KMS-11 (cell line): ENCODE measurements at regions not wholly inside any gene's neighbourhood (a gene's known extent, or its start where the extent isn't known, plus 50 kb on each side); places are given as distances from the start of the nearest gene placed in this dataset.
A peak's percentile ranks its signal among the peaks of the same experiment; 100 is the strongest.

Experiments
- H2AFZ ChIP-seq: fragments of 200-600 bp; sonication (generic); 2 replicates; pipeline ENCODE4 v1.6.1; 2016; ENCODE audit warnings: antibody characterized with exemption, mixed run types, low read depth
- H3K27ac ChIP-seq: fragments of 200-600 bp; sonication (generic); 2 replicates; pipeline ENCODE4 v1.6.1; 2016; ENCODE audit warnings: mild to moderate bottlenecking, mixed run types
- H3K27me3 ChIP-seq: fragments of 200-600 bp; sonication (generic); 2 replicates; pipeline ENCODE4 v1.6.1; 2017; ENCODE audit warnings: mild to moderate bottlenecking, low read depth, mixed run types, moderate library complexity; ENCODE audit not compliant: insufficient read depth
- H3K36me3 ChIP-seq: fragments of 200-600 bp; sonication (generic); 2 replicates; pipeline ENCODE4 v1.6.1; 2017; ENCODE audit warnings: mild to moderate bottlenecking, mixed run types; ENCODE audit not compliant: insufficient read depth
- H3K4me1 ChIP-seq: fragments of 200-600 bp; sonication (generic); 2 replicates; pipeline ENCODE4 v1.6.1; 2016; ENCODE audit warnings: mild to moderate bottlenecking, low read depth, mixed run types; ENCODE audit not compliant: poor library complexity, severe bottlenecking
- H3K4me2 ChIP-seq: fragments of 200-600 bp; sonication (generic); 2 replicates; pipeline ENCODE4 v1.7.0; 2016; ENCODE audit warnings: mild to moderate bottlenecking, mixed run types
- H3K4me3 ChIP-seq: fragments of 200-600 bp; sonication (generic); IDR thresholded peaks from 2 replicates; pipeline ENCODE4 v1.6.1; 2017; ENCODE audit warnings: low read depth, low read length, mixed read lengths; ENCODE audit not compliant: insufficient read depth
- H3K79me2 ChIP-seq: fragments of 200-600 bp; sonication (generic); 2 replicates; pipeline ENCODE4 v1.6.1; 2016; ENCODE audit warnings: low read depth, mixed run types; ENCODE audit not compliant: insufficient read depth
- H3K9ac ChIP-seq: fragments of 200-600 bp; sonication (generic); 2 replicates; pipeline ENCODE4 v1.6.1; 2016; ENCODE audit warnings: mild to moderate bottlenecking, mixed run types
- H4K20me1 ChIP-seq: fragments of 200-600 bp; sonication (generic); 2 replicates; pipeline ENCODE4 v1.6.1; 2016; ENCODE audit warnings: mild to moderate bottlenecking, mixed run types; ENCODE audit not compliant: insufficient read depth
- TF ChIP-seq, protein P1 (sequence below): fragments of 200-600 bp; sonication (generic); conservative IDR thresholded peaks from 2 replicates; pipeline ENCODE4 v1.6.1; 2017; ENCODE audit warnings: low read depth, mild to moderate bottlenecking, antibody characterized with exemption, low read length, moderate library complexity, mixed read lengths

DNA sequence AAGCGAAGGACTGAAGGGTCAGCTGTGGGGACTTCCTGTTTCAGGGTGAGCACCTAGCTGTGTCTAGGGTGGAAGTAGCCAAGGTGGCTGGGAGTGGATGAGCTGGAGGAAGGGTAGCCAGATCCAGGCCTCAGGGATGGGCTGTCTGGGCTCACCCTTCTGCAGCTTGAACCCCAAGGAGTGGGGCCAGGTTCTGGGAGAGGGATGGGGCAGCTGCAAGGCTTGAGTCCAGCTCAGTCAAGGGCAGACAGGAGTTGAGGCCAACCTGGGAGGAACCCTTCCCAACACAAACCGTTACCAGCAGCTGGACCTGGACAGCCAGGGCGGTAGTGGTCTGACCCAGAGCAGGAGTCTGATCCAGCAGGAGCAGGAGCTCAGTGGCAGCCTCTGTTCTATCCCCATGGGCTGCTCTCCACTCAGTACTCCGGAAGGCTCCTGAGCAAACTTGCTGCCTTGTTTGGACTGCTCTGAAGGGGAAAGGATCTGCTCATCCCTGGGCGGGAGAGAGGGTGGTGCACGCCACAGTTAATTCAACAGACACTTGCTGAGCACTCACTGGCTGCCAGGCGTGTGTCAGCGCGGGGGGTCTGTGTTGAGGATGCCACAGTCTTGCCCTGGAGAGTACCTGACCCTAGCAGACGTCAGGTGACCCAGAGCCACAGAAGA lies 53.8 kb upstream of the THY1 start:
- TF ChIP-seq, protein P1, sequence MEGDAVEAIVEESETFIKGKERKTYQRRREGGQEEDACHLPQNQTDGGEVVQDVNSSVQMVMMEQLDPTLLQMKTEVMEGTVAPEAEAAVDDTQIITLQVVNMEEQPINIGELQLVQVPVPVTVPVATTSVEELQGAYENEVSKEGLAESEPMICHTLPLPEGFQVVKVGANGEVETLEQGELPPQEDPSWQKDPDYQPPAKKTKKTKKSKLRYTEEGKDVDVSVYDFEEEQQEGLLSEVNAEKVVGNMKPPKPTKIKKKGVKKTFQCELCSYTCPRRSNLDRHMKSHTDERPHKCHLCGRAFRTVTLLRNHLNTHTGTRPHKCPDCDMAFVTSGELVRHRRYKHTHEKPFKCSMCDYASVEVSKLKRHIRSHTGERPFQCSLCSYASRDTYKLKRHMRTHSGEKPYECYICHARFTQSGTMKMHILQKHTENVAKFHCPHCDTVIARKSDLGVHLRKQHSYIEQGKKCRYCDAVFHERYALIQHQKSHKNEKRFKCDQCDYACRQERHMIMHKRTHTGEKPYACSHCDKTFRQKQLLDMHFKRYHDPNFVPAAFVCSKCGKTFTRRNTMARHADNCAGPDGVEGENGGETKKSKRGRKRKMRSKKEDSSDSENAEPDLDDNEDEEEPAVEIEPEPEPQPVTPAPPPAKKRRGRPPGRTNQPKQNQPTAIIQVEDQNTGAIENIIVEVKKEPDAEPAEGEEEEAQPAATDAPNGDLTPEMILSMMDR = no peak
- Histone ChIP-seq H3K79me2 (no peaks in the 10 kb centered on the region), H3K4me3 (no peak overlapping the region), H3K4me2 (no peak overlapping the region), H3K4me1 (no peaks in the 10 kb centered on the region), H4K20me1 (no peaks in the 10 kb centered on the region), H3K9ac (no peak overlapping the region), H3K36me3 (no peaks in the 10 kb centered on the region), H3K27ac (no peak overlapping the region), H3K27me3 (no peaks in the 10 kb centered on the region), H2AFZ (no peak overlapping the region)

DNA sequence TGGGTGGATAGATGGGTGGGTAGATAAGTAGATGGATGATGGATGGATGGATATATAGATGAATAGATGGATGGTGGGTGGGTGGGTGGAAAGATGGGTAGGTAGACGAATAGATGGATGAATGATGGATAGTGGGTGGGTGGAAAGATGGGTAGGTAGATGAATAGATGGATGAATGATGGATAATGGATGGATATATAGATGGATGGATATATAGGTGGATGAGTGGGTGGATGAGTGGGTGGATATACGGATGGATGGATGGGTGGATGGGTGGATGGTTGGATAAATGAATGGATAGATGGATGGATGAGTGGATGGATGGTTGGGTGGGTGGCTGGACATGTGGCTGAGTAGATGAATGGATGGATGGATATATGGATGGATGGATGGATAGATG lies 53.1 kb upstream of the THY1 start:
- H3K79me2 ChIP-seq = no peaks in the 10 kb centered on the region
- H3K36me3 ChIP-seq = no peaks in the 10 kb centered on the region
- no peak overlapping the region for H3K4me2 ChIP-seq
- H4K20me1 ChIP-seq = no peaks in the 10 kb centered on the region
- no peak overlapping the region for H3K9ac ChIP-seq
- H3K4me1 ChIP-seq = no peaks in the 10 kb centered on the region
- no peak overlapping the region for H3K27ac ChIP-seq
- no peaks in the 10 kb centered on the region for H3K27me3 ChIP-seq
- TF ChIP-seq, protein P1 = no peak
- no peak overlapping the region for H3K4me3 ChIP-seq
- no peak overlapping the region for H2AFZ ChIP-seq

DNA sequence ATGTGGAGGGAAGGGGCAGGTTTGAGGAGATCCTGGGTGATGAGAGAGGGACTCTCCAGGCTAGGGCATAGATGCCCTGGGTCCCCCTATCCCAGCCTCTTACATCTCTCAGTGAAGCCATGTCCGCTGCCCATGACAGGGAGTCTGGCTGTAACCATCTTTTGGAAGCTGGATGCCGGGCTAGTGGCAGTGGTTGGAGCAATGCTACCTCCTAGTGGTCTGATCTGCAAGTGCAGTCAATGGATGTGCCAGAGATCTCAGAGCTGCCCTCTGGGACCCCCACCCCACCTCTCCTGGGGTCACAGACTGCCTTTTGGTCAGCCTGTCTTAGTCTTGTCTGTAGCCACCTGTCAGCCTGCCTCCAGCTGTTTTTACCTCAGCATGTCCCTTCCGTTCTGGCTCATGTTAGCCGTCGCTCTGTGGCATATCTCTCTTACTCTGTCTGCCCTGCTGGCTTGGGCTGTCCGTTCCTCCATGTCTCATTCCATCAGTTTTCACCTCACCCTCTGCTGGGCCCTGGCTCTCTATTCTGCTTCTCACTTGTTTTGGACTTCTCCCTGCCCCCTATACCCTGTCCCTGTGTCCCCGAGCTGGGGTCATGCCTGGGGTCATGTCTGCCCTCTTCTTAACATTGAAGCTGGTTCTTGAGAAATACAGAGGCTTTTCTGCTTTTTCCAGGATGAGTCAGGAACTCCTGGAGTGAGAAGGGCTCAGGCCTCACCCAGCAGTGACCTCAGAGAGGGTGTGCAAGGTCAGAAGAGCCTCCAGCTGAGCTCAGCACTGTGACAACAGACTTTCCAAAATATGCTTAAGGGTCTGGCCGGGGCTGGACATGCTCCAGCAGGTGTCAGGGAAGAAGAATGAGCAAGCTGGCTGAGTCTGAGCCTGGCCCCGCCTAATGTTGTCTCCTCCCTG lies 52.0 kb upstream of the THY1 start:
- H3K4me1 ChIP-seq = no peaks in the 10 kb centered on the region
- H3K27ac ChIP-seq = no peak overlapping the region
- no peak overlapping the region for H3K4me3 ChIP-seq
- no peaks in the 10 kb centered on the region for H4K20me1 ChIP-seq
- no peaks in the 10 kb centered on the region for H3K36me3 ChIP-seq
- no peak overlapping the region for H2AFZ ChIP-seq
- no peaks in the 10 kb centered on the region for H3K79me2 ChIP-seq
- H3K4me2 ChIP-seq = no peak overlapping the region
- H3K27me3 ChIP-seq = no peaks in the 10 kb centered on the region
- TF ChIP-seq, protein P1 = peak; percentile 69
- H3K9ac ChIP-seq = no peak overlapping the region

DNA sequence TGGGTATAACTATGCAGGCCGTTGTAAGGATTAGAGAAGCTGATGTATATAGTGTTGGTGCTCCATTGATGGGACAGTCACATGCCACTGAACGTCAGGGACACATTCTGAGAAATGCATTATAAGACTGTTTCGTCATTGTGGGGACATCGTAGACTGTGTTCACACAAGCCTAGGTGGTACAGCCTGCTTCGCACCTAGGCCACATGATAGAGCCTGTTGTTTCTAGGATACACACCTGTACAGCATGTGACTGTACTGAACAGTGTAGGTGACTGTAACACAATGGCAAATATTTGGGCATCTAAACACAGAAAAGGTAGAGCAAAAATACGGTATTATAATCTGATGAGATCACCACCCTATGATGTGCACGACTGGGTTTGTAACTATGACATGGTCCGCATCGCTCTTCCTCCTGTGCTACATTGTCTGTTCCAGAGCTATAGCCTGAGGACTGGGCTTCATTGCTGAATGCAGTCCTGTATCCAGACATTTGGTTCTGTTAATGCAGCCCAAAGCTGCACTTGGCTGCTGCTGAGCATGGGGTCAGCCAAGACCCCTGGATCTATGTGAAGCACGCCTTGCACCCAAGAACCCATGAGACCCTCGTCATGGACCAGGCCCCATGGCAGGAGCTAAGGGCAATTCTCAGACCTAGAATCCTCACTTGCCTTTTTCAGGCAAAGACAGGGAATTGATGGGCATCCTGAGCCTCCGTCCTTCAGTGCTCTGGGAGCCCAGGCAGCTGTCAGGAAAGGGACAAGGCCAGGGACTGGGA lies 51.1 kb upstream of the THY1 start:
- Histone ChIP-seq H3K4me1 (no peaks in the 10 kb centered on the region), H3K79me2 (no peaks in the 10 kb centered on the region), H2AFZ (no peak overlapping the region), H3K36me3 (no peaks in the 10 kb centered on the region), H3K4me3 (no peak overlapping the region), H3K4me2 (no peak overlapping the region), H3K9ac (no peak overlapping the region), H4K20me1 (no peaks in the 10 kb centered on the region), H3K27me3 (no peaks in the 10 kb centered on the region), H3K27ac (no peak overlapping the region)
- TF ChIP-seq, protein P1 = no peak
